T-cell (primary cell): ENCODE measurements at regions not wholly inside any gene's neighbourhood (a gene's known extent, or its start where the extent isn't known, plus 50 kb on each side); places are given as distances from the start of the nearest gene placed in this dataset.
A peak's percentile ranks its signal among the peaks of the same experiment; 100 is the strongest.
"Not testable (repeated sequence)": the region's sequence is repeated elsewhere in the genome, so short reads cannot be mapped to it uniquely, and the experiment has no call there.

Source experiments
- ATAC-seq, 4 experiments: fragments of 200-7000 bp in 3 of 4; fragments of 150-1000 bp in 1 of 4; cut with Tn5 transposase; replicated peaks in 1 of 4; 1 replicate in 3 of 4; 2 replicates in 1 of 4; pipeline ENCODE4 v1.10.0; 2021; ENCODE audit warnings: moderate library complexity in 3 of 4, mild to moderate bottlenecking in 2 of 4, moderate number of reproducible peaks in 1 of 4
- CTCF ChIA-PET, 2 donors: fragments of 300-600 bp; sonication (Branson Sonifier 250); formaldehyde crosslinking; loops; one replicate each; lab custom pipeline; 2022; ENCODE audit warnings: antibody characterized with exemption in 2 of 2; lab: Charles Lee
- POLR2A ChIA-PET, 2 donors: fragments of 300-600 bp; sonication (Branson Sonifier 250); formaldehyde crosslinking; loops; one replicate each; lab custom pipeline; 2022; ENCODE audit warnings: antibody characterized with exemption in 2 of 2; lab: Charles Lee
- DNase-seq, 35 experiments: peaks; one replicate each; pipeline versions ENCODE4 v3.0.0 to v3.0.0-alpha.2; 2013 to 2023
- H3K27ac ChIP-seq: one replicate; pipeline ENCODE4 v1.5.1; 2013; ENCODE audit warnings: low read length
- H3K27me3 ChIP-seq, 2 experiments: replicated peaks in 1 of 2; 1 replicate in 1 of 2; 2 replicates in 1 of 2; pipeline versions ENCODE4 v1.6.1 to v1.7.0; 2013; ENCODE audit warnings: low read length in 1 of 2, mixed read lengths in 1 of 2; ENCODE audit not compliant: control insufficient read depth in 2 of 2, insufficient read depth in 2 of 2; ENCODE audit errors: extremely low read depth in 1 of 2
- H3K36me3 ChIP-seq, 2 donors: 1 replicate in 1 of 2; 2 replicates in 1 of 2; pipeline versions ENCODE4 v1.6.1 to v1.7.0; 2013; ENCODE audit warnings: low read length in 1 of 2; ENCODE audit not compliant: control insufficient read depth in 2 of 2, insufficient read depth in 1 of 2; ENCODE audit errors: extremely low read depth in 1 of 2
- H3K4me1 ChIP-seq, 2 experiments: 1 replicate in 1 of 2; 2 replicates in 1 of 2; pipeline versions ENCODE4 v1.6.1 to v1.7.0; 2013; ENCODE audit warnings: low read length in 2 of 2, mixed read lengths in 1 of 2; ENCODE audit not compliant: insufficient read depth in 2 of 2, control insufficient read depth in 1 of 2; ENCODE audit errors: extremely low read depth in 1 of 2
- H3K4me3 ChIP-seq, 2 donors: 1 replicate in 1 of 2; 2 replicates in 1 of 2; pipeline versions ENCODE4 v1.5.1 to v1.7.0; 2013; ENCODE audit warnings: mild to moderate bottlenecking in 2 of 2, low read length in 1 of 2, moderate library complexity in 1 of 2; ENCODE audit not compliant: control insufficient read depth in 1 of 2; ENCODE audit errors: extremely low read depth in 1 of 2
- H3K9me3 ChIP-seq: 2 replicates; pipeline ENCODE4 v1.7.0; 2013
- H3K27ac Mint-ChIP-seq, 2 donors: one replicate each; pipeline ENCODE4 v1.8.0; 2020 to 2021; ENCODE audit warnings: mild to moderate bottlenecking in 2 of 2, mixed read lengths in 2 of 2
- H3K27me3 Mint-ChIP-seq, 2 donors: one replicate each; pipeline ENCODE4 v1.8.0; 2021 to 2022; ENCODE audit warnings: mixed read lengths in 2 of 2
- H3K36me3 Mint-ChIP-seq: one replicate; pipeline ENCODE4 v1.8.0; 2021; ENCODE audit warnings: mixed read lengths
- H3K4me1 Mint-ChIP-seq, 3 donors: one replicate each; pipeline ENCODE4 v1.8.0; 2020 to 2022; ENCODE audit warnings: mixed read lengths in 3 of 3, mild to moderate bottlenecking in 1 of 3
- H3K4me3 Mint-ChIP-seq, 3 donors: one replicate each; pipeline ENCODE4 v1.8.0; 2020 to 2022; ENCODE audit warnings: mild to moderate bottlenecking in 3 of 3, mixed read lengths in 3 of 3, moderate library complexity in 3 of 3
- H3K9me3 Mint-ChIP-seq, 3 donors: one replicate each; pipeline ENCODE4 v1.8.0; 2020 to 2022; ENCODE audit warnings: mixed read lengths in 3 of 3
- WGBS: methylation state at CpG from one replicate; pipeline ENCODE4 v1.1.5; 2013; ENCODE audit warnings: missing lambda C conversion rate; ENCODE audit not compliant: insufficient coverage; 5-methylcytosine and 5-hydroxymethylcytosine counted together

GRCh38 chr12:11540615-11541310 lies 108.7 kb upstream of the ETV6 start:
- Mint-ChIP-seq H3K36me3 (no peaks in the 10 kb centered on the region), H3K9me3 (no peaks in the 10 kb centered on the region), H3K27ac (peak overlapping the region; percentile 3 to 49), H3K4me3 (peak overlapping the region in 1 of 3 donors; percentile 55), H3K4me1 (peaks cover 47 to 49% (median 47%) of the 10 kb centered on the region in 3 donors), H3K27me3 (no peaks in the 10 kb centered on the region)
- POLR2A ChIA-PET, result no interaction called here
- H3K27ac ChIP-seq, result no peak overlapping the region
- no peaks in the 10 kb centered on the region for H3K9me3 ChIP-seq
- ATAC-seq (peak in 1 of 4 experiments; percentile 15), DNase-seq (no peak)
- peaks cover 36 to 45% of the 10 kb centered on the region in 2 experiments for H3K4me1 ChIP-seq
- CTCF ChIA-PET, result no interaction called here
- peaks cover 0 to 3% of the 10 kb centered on the region in 2 experiments for H3K27me3 ChIP-seq
- no peak overlapping the region for H3K4me3 ChIP-seq
- 100% methylated on average over 3 of the region's 9 CpGs for WGBS
- H3K36me3 ChIP-seq, result no peaks in the 10 kb centered on the region

GRCh38 chr12:11542599-11542998 lies 106.9 kb upstream of the ETV6 start:
- POLR2A ChIA-PET, result interaction anchor here in 1 of 2 donors (0.7 kb wide), 1 partner anchor 144 kb away, joined by 4 read pairs; no protein-coding TSS in a partner anchor
- CTCF ChIA-PET, result interaction anchor here in 1 of 2 donors (0.7 kb wide), 1 partner anchor 85 kb away, joined by 7 read pairs; no protein-coding TSS in a partner anchor
- Histone ChIP-seq H3K27me3 (peaks cover 0 to 3% of the 10 kb centered on the region in 2 experiments), H3K4me1 (peaks cover 55 to 56% of the 10 kb centered on the region in 2 experiments), H3K36me3 (no peaks in the 10 kb centered on the region), H3K4me3 (no peak overlapping the region), H3K27ac (no peak overlapping the region), H3K9me3 (no peaks in the 10 kb centered on the region)
- Mint-ChIP-seq H3K27ac (peak overlapping the region; percentile 56 to 65), H3K4me3 (peak overlapping the region in 1 of 3 donors; percentile 51), H3K4me1 (peaks cover 60 to 62% (median 61%) of the 10 kb centered on the region in 3 donors), H3K9me3 (no peaks in the 10 kb centered on the region), H3K27me3 (no peaks in the 10 kb centered on the region), H3K36me3 (no peaks in the 10 kb centered on the region)
- ATAC-seq (no peak), DNase-seq (no peak)
- WGBS, result 70% methylated on average over 2 of the region's 3 CpGs

GRCh38 chr12:11543457-11544158 lies 105.9 kb upstream of the ETV6 start:
- Mint-ChIP-seq H3K27ac (peak overlapping the region; percentile 72 to 75), H3K36me3 (no peaks in the 10 kb centered on the region), H3K27me3 (no peaks in the 10 kb centered on the region), H3K4me3 (peak overlapping the region in 1 of 3 donors; percentile 4), H3K4me1 (peaks cover 69 to 70% (median 70%) of the 10 kb centered on the region in 3 donors), H3K9me3 (no peaks in the 10 kb centered on the region)
- WGBS, result 89% methylated on average over 4 of the region's 7 CpGs
- H3K27me3 ChIP-seq, result no peaks in the 10 kb centered on the region
- no peak for ATAC-seq
- ChIA-PET POLR2A (no interaction called here), CTCF (no interaction called here)
- no peak overlapping the region for H3K4me3 ChIP-seq
- H3K27ac ChIP-seq, result peak overlapping the region; percentile 94
- H3K9me3 ChIP-seq, result no peaks in the 10 kb centered on the region
- H3K4me1 ChIP-seq, result peaks cover 59 to 65% of the 10 kb centered on the region in 2 experiments
- H3K36me3 ChIP-seq, result no peaks in the 10 kb centered on the region
- DNase-seq, result no peak

- 0% methylated on average over 4 of the region's 6 CpGs for WGBS
- CTCF ChIA-PET, result interaction anchor here (0.5 to 2.3 kb wide), 18 partner anchors 9 to 1622 kb away, joined by 3 to 19 read pairs (median 4); partner anchors contain the start of genes MAGOHB (in 1 of the 2) and SMIM10L1 (in 1 of the 2)
- H3K4me3 ChIP-seq, result peak overlapping the region; percentile 27 to 30
- H3K27me3 Mint-ChIP-seq, result no peaks in the 10 kb centered on the region
- no peaks in the 10 kb centered on the region for H3K9me3 Mint-ChIP-seq
- ATAC-seq (peak; percentile 85 to 88 (median 86)), DNase-seq (peak; percentile 30 to 81 (median 59))
- peaks cover 53 to 59% of the 10 kb centered on the region in 2 experiments for H3K4me1 ChIP-seq
- no peaks in the 10 kb centered on the region for H3K36me3 ChIP-seq
- no peaks in the 10 kb centered on the region for H3K9me3 ChIP-seq
- H3K27me3 ChIP-seq, result no peaks in the 10 kb centered on the region
- peak overlapping the region; percentile 93 to 98 for H3K27ac Mint-ChIP-seq
- H3K27ac ChIP-seq, result peak overlapping the region; percentile 94
- H3K4me3 Mint-ChIP-seq, result peak overlapping the region; percentile 57 to 79 (median 59)
- peaks cover 66 to 69% (median 66%) of the 10 kb centered on the region in 3 donors for H3K4me1 Mint-ChIP-seq
- POLR2A ChIA-PET, result interaction anchor here (0.6 to 1.3 kb wide), 7 partner anchors 9 to 1695 kb away, joined by 3 to 9 read pairs (median 6); no protein-coding TSS in a partner anchor
- no peaks in the 10 kb centered on the region for H3K36me3 Mint-ChIP-seq
These were observed 103.8 kb upstream of the ETV6 start for GRCh38 chr12:11545484-11546330.

GRCh38 chr12:11546582-11547270 lies 102.7 kb upstream of the ETV6 start:
- not testable (repeated sequence) for H3K27me3 Mint-ChIP-seq
- CTCF ChIA-PET, result interaction anchor here (0.6 to 2.3 kb wide), 11 partner anchors 8 to 1551 kb away, joined by 3 to 19 read pairs (median 5); partner anchors contain the start of genes MAGOHB (in 1 of the 2) and SMIM10L1 (in 1 of the 2)
- peaks cover 44 to 50% of the 10 kb centered on the region in 2 experiments for H3K4me1 ChIP-seq

More at GRCh38 chr12:11546582-11547270, 102.7 kb upstream of the ETV6 start:
- not testable (repeated sequence) for ATAC-seq, H3K9me3 ChIP-seq, H3K36me3 Mint-ChIP-seq, H3K36me3 ChIP-seq, H3K9me3 Mint-ChIP-seq, H3K27me3 ChIP-seq
- peak in 1 of 35 experiments; percentile 6 for DNase-seq
- peak overlapping the region; percentile 93 to 98 for H3K27ac Mint-ChIP-seq
- Histone ChIP-seq H3K27ac (peak overlapping the region; percentile 94), H3K4me3 (peak overlapping the region in 1 of 2 donors; percentile 46)
- POLR2A ChIA-PET, result interaction anchor here in 1 of 2 donors (0.9 kb wide), 1 partner anchor 8 kb away, joined by 3 read pairs; no protein-coding TSS in a partner anchor
- WGBS, result 33% methylated on average over 4 of the region's 14 CpGs
- H3K4me1 Mint-ChIP-seq, result peaks cover 57 to 60% (median 57%) of the 10 kb centered on the region in 3 donors
- H3K4me3 Mint-ChIP-seq, result peak overlapping the region in 2 of 3 donors; percentile 57 to 79
